ENCODE measurements at regions not wholly inside any gene's neighbourhood (a gene's known extent, or its start where the extent isn't known, plus 50 kb on each side); places are given as distances from the start of the nearest gene placed in this dataset.

- no peak for TF ChIP-seq POLR2A (IDR thresholded peaks at IDR 0.05; ENCODE audit: low read depth, low read length)
- no peak for TF ChIP-seq POLR2AphosphoS5 (IDR thresholded peaks at IDR 0.05; ENCODE audit: low read depth, low read length)
- no peak for TF ChIP-seq TAF1 (IDR thresholded peaks at IDR 0.05; ENCODE audit: low read depth, low read length)
Measured at GRCh38 chr1:199089393-199090122, 450.7 kb downstream of the PTPRC start.
